ENCODE measurements at regions not wholly inside any gene's neighbourhood (a gene's known extent, or its start where the extent isn't known, plus 50 kb on each side); places are given as distances from the start of the nearest gene placed in this dataset.

DNA sequence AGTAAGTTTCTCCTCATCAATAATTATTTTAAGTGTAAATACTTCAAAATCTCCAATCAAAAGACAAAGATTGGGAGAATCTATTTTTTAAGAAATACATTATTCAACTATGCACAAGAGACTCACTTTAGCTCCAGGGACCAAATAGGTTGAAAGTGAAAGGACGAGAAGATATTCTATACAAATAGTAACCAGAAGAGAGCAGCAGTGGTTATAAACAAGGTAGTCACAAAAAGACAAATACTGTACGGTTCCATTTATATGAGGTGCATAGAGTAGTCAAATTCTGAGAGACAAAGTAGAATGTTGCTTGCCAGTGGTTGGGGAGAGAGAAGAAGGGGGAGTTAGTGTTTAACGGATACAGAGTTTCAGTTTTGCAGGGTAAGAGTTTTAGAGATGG, 69.8 kb downstream of the POU3F3 start:
- WGBS, 2 donors: 71 to 72% methylated on average over 3 of the region's 3 CpGs
- no peak for DNase-seq
- Histone ChIP-seq H3K9me3 (no peaks in the 10 kb centered on the region), H3K4me1 (no peaks in the 10 kb centered on the region), H3K27ac (no peak overlapping the region), H3K27me3 (no peaks in the 10 kb centered on the region), H3K4me3 (replicated peaks in 1 of 3) (no peak overlapping the region), H3K36me3 (no peaks in the 10 kb centered on the region)
- TF ChIP-seq POLR2A (IDR thresholded peaks at IDR 0.05): no peak
- TF ChIP-seq, protein P1, sequence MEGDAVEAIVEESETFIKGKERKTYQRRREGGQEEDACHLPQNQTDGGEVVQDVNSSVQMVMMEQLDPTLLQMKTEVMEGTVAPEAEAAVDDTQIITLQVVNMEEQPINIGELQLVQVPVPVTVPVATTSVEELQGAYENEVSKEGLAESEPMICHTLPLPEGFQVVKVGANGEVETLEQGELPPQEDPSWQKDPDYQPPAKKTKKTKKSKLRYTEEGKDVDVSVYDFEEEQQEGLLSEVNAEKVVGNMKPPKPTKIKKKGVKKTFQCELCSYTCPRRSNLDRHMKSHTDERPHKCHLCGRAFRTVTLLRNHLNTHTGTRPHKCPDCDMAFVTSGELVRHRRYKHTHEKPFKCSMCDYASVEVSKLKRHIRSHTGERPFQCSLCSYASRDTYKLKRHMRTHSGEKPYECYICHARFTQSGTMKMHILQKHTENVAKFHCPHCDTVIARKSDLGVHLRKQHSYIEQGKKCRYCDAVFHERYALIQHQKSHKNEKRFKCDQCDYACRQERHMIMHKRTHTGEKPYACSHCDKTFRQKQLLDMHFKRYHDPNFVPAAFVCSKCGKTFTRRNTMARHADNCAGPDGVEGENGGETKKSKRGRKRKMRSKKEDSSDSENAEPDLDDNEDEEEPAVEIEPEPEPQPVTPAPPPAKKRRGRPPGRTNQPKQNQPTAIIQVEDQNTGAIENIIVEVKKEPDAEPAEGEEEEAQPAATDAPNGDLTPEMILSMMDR (IDR thresholded peaks at IDR 0.05): no peak
- intact Hi-C loops (cut with DNase I): no loop called here

DNA sequence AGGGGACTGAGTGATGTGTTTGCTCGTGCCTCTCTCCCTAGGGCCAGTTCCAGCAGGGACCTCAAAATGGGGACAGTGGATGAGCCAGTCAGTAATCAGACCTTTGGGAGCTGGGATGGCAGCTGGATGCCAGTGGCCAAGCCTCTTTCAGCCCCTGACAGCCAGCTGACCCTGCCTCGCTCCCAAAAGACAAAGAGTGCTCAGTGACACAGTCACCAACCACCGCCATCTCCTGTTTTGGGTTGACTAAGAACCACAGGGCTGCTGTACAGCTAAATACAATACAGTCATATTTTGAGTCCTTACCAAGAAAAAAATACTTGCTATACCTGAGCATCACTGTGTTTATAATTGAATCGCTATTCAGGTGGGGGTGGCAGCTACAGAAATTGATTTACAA, 75.7 kb downstream of the POU3F3 start:
- intact Hi-C loops (cut with DNase I): no loop called here
- Histone ChIP-seq H3K36me3 (no peaks in the 10 kb centered on the region), H3K9me3 (no peaks in the 10 kb centered on the region), H3K27ac (no peak overlapping the region), H3K4me1 (no peaks in the 10 kb centered on the region), H3K4me3 (replicated peaks in 1 of 3) (no peak overlapping the region), H3K27me3 (no peaks in the 10 kb centered on the region)
- DNase-seq: no peak
- 84% methylated on average over 4 of the region's 4 CpGs for WGBS, 2 donors
- TF ChIP-seq POLR2A (IDR thresholded peaks at IDR 0.05): no peak
- TF ChIP-seq, protein P1 (IDR thresholded peaks at IDR 0.05): no peak

DNA sequence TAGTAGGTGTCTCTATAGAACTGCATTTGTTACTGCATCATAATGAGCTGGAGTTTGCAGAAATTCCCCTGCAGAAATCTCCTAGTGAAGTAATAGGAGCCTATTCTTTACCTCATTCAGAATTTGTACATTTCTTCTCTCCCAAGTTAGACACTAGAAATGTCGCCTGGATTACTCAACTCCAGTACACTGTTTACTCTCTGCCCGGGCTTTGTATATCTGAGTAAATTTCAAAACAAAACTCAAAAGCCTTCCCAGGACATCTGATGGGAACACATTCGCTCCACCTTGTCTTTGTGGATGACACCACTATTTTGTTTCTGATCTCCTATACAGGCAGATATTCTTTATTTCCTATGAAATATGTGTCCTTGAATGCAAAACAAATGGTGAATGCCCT, 76.8 kb downstream of the POU3F3 start:
- intact Hi-C loops (cut with DNase I): no loop called here
- Histone ChIP-seq H3K4me3 (replicated peaks in 1 of 3) (no peak overlapping the region), H3K36me3 (no peaks in the 10 kb centered on the region), H3K9me3 (no peaks in the 10 kb centered on the region), H3K4me1 (no peaks in the 10 kb centered on the region), H3K27me3 (no peaks in the 10 kb centered on the region), H3K27ac (no peak overlapping the region)
- WGBS, 2 donors: 76 to 83% methylated on average over 3 of the region's 3 CpGs
- DNase-seq: no peak
- TF ChIP-seq, protein P1 (IDR thresholded peaks at IDR 0.05): no peak
- no peak for TF ChIP-seq POLR2A (IDR thresholded peaks at IDR 0.05)

DNA sequence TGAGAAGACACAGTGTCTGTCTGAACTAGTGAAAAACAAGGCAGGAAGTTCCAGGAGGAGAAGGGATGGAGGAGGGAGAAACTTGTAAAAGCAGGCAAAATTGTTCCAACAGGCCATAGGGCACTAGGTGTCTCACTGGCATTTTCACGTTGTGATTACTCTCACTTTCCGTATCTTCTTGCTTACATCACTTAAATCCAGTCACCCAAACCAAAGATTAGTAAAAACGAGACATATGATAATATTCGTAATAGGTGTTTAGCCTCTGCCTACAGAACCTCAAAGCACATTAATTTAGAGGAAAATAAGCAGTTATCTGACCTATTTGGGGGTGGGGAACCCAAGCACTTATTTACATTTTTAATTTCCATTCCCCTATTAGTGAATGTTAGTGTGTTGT, 78.3 kb downstream of the POU3F3 start:
- Histone ChIP-seq H3K27ac (no peak overlapping the region), H3K27me3 (no peaks in the 10 kb centered on the region), H3K9me3 (no peaks in the 10 kb centered on the region), H3K4me3 (replicated peaks in 1 of 3) (no peak overlapping the region), H3K4me1 (no peaks in the 10 kb centered on the region), H3K36me3 (no peaks in the 10 kb centered on the region)
- TF ChIP-seq, protein P1 (IDR thresholded peaks at IDR 0.05): no peak
- no peak for TF ChIP-seq POLR2A (IDR thresholded peaks at IDR 0.05)
- 75 to 86% methylated on average over 4 of the region's 4 CpGs for WGBS, 2 donors
- DNase-seq: no peak
- intact Hi-C loops (cut with DNase I): no loop called here

DNA sequence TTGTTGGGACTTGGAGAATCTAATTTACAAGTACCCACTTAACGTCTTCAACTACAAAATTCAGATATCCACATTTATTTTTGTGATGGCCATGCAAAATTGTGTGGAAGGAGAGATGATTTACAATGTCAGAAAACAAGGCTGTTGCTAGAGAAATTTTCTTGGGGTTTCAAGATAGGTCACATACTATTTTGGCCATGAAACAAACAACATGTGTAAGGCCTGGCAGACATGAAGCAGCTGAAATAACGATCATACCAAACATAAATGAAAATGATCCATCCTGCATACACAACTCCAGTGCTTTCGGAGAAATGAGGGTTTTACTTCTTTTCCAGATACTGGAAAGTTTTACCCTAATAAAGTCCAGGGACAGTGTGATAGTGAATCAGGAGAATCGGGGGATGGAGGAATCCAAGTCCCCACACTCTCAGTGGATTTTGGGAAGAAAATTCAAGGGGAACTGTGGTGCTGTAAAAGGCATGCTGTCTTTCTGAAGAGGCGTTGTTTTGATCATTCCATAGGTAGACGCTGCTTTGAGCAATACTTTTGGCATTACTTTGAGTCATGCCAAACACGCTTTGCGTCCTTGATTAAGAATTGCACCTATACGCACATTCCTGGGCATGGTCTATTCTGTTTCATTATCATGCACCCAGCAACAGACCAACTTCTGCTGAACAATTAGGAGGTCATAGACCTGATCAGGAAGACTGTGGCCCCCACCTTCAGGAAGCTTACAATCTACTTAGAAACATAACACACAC, 79.4 kb downstream of the POU3F3 start:
- TF ChIP-seq, protein P1 (IDR thresholded peaks at IDR 0.05): no peak
- TF ChIP-seq POLR2A (IDR thresholded peaks at IDR 0.05): no peak
- Histone ChIP-seq H3K9me3 (no peaks in the 10 kb centered on the region), H3K27ac (no peak overlapping the region), H3K4me3 (replicated peaks in 1 of 3) (no peak overlapping the region), H3K4me1 (no peaks in the 10 kb centered on the region), H3K36me3 (no peaks in the 10 kb centered on the region), H3K27me3 (no peaks in the 10 kb centered on the region)
- no peak for DNase-seq
- WGBS, 2 donors: 88% methylated on average over 9 of the region's 9 CpGs
- intact Hi-C loops (cut with DNase I): no loop called here

Data from thyroid gland (tissue), 4 donors.